Renal cortical epithelial cell (primary cell): ENCODE measurements at regions not wholly inside any gene's neighbourhood (a gene's known extent, or its start where the extent isn't known, plus 50 kb on each side); places are given as distances from the start of the nearest gene placed in this dataset.

ENCODE experiments used
- DNase-seq: peaks from one replicate; pipeline ENCODE4 v3.0.0-alpha.2; 2011; ENCODE audit warnings: low read depth

- DNase-seq, result peak; percentile 18
Observed at GRCh38 chr4:121277194-121278105, 103.4 kb downstream of the QRFPR start.

DNA sequence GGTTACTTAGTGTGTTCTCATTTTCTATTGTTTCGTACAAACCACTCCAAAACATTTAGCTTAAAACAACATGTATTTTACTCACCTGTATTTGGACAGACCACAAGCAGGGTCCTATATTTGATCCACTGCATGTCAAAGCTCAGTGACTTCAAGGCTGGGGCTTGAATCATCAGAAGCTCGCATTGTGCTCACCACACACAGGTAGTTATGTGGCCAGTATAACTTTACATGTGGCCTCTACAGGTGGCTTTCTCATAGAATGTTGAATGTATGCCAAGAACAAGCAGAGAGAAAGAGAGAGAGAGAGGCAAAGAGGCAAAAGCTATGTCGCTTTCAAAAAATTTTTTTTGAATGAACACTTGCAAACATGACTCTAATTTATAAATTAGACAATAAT lies 107.6 kb downstream of the QRFPR start:
- no peak for DNase-seq

DNA sequence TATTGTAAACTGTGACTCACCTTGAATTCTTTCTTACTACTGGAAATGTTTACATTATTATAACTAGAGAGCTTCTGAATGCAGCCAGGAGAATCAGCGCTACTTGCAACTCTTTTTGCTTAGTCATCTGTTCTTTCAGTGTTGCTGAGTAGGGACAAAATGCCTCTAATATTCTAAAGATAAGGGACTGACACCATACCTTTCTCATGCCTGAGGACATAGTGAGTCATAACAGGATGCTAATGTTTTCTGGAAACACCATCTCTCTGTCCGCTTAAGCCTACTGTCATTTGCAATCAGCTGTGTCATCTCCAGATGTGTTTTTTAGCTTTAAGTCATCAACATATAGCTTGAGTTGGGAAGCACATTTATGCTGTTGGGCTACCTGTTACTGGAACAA lies 108.3 kb downstream of the QRFPR start:
- DNase-seq, result peak; percentile 30

- DNase-seq, result peak; percentile 13
Observed at GRCh38 chr4:121270389-121270788, 106.3 kb upstream of the TNIP3 start.

- no peak for DNase-seq
Observed at GRCh38 chr4:121269001-121269400, 104.9 kb upstream of the TNIP3 start.

DNA sequence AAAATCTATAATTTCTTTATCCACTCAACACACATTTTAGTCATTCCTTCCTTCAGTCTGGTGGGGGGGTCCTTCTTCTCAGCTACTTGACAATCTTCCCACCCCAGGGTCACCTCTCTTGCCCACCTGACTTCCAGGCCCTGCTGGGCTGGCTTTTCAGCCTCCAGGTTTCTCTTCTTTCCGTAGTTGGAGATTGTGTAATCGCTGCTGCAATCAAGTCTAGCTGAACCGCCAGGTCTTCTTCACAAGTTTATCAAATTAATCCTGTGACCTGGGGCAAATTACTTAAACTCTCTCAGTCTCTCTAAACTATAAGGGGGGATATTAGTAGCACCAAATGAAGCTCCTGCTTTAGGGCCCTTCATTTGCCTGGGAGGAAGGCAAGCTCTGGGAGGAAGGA lies 102.9 kb upstream of the TNIP3 start:
- no peak for DNase-seq

DNA sequence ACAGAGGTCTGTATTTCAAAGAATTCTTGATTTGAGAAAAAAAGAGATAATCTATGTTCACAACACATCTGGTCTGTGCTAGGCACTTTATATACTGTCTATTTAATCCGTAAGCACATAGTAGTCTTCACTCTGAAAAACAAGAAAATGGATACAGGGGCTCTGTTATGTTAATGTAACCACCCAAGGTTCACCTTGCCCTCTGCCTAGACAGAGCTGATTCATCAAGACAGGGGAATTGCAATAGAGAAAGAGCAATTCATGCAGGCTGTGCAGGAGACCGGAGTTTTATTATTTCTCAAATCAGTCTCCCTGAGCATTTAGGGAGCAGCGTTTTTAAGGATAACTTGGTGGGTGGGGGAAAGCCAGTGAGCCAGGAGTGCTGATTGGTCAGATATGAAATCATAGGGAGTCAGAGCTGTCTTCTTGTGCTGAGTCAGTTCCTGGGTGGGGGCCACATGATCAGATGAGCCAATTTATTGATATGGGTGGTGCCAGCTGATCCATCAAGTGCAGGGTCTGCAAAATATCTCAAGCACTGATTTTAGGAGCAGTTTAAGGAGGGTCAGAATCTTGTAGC lies 92.9 kb upstream of the TNIP3 start:
- peak; percentile 19 for DNase-seq

DNA sequence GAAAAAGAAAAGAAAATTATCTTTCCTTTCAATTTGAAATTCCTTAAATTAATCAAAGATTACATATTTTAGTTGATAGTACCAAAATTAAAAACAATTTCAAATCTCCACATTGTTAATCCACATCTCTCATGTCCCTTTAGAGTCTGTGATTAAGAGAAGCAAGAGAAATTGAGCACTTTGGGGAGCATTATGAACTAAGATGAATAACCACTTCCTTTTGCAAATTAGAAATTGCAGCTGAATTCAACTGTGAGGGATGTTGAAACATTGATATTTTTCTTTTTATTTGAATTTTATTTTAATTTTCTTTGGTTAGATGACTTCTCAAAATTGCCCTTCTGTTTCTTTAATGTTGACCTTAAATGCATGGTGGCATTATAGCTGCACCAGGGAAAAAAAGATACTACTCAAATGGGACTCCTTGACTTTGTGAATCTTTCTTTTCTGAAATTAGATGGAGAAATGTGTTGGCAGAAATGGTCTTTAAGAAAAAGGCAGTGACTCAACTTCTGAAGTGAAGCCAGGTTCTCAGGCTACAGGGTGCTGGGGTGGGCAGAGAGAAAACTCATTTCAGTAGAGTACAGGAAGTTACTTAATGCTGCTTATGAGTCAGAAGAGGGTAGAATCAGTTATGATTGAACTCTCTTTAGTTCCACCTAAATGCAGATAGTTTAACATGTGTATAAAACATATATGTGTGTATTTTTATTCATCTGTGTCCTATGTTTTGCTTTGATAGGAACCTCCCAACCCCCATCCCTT lies 92.0 kb upstream of the TNIP3 start:
- DNase-seq, result peak; percentile 94

DNA sequence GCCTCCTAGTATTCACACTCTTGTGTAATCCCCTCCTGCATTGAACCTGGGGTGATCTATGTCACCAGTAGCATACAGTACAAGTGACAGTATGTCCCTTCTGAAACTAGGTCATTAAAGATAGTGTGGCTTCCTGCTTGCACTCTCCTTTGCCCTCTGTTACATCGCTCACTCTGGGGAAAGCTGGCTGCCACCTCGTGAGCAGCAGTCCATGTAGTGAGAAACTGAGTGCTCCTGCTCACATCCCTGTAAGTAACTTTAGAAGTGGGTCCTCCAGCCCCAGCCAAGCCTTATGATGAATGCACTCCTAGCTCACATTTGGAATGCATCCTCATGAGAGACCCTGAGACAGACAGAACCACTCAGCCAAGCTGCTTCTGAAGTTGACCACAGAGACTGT lies 89.8 kb upstream of the TNIP3 start:
- DNase-seq, result no peak

- peak; percentile 65 for DNase-seq
Observed at GRCh38 chr4:121252224-121252806, 88.2 kb upstream of the TNIP3 start.

GRCh38 chr4:121248747-121249146 lies 84.6 kb upstream of the TNIP3 start:
- DNase-seq, result no peak

GRCh38 chr4:121246698-121247097 lies 82.6 kb upstream of the TNIP3 start:
- DNase-seq, result no peak

DNA sequence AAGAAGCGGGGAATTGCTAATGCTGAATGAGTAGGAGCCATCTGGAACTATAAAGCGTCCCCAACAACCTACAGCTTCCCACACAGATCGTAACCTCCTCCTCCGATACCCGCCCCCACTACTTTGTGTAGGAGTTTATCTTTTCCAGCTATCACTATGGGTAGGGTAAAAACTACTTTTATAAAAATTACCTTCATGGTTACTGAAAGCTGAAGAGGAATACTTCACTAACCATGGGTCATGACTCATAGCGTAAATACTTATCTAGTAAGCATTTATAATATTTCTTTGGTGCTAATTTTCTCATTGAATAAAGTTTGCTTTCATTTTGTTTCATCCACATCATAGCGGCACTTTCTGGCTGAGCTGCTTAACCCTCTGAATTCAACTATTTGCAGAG lies 79.4 kb upstream of the TNIP3 start:
- DNase-seq, result no peak

- DNase-seq, result no peak
Observed at GRCh38 chr4:121242188-121242750, 78.1 kb upstream of the TNIP3 start.

DNA sequence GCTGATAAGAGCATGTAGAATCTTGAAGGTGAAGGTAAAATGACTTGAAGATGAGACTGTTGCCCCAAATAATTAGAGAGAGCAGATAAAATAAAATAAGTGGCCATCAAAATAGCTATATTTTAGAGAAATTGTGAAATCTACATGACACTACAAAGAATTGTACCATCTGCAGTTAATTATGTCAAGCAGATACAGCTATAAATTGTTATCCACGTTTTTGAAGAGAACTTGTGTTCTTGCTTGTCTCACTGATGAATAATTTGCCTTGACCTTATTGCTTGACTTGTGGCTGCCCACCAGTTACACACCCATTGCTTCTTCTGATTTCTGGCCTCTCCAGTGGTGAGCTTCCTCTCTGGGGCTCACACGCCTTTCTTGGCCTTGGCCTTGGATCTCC lies 75.8 kb upstream of the TNIP3 start:
- DNase-seq, result no peak

- DNase-seq, result no peak
Observed at GRCh38 chr4:121238461-121238860, 74.3 kb upstream of the TNIP3 start.

DNA sequence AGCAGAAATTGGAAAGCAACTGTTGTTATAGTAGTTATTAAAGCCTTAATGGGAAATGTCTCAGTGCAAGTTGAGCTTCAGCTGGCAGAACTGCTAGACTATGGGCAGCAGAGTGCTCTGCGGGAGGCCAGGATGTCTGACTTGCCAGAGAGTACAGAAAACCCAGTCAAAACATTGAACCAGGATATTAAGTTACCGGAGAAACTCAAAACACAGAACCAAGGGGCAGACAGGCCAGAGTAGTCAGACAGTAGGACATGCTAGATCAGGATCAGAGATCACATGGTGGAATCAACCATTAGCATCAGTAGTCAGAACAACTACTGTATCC lies 72.9 kb upstream of the TNIP3 start:
- DNase-seq, result no peak

- DNase-seq, result no peak
Observed at GRCh38 chr4:121236353-121237068, 72.4 kb upstream of the TNIP3 start.

DNA sequence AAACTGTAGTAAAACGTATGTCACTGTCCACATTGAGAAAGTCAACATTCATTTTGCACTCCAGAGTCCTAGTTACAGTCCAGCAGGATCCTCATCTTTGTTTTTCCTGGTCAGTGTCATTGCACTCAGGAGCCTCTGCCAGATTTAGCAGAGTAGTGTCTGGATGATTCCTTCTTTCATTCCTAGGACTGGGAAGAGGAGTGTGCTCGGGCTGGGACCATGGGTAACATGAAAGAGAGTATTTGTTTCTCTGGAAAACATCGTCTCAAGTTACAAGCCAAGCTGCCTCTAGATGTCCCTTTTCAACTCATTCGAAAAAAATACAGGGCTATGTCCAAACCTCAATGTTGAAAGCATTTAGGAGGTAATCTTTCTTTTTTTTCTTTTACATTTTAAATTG lies 69.9 kb upstream of the TNIP3 start:
- no peak for DNase-seq

GRCh38 chr4:121229993-121230392 lies 65.9 kb upstream of the TNIP3 start:
- no peak for DNase-seq

- no peak for DNase-seq
Observed at GRCh38 chr4:121228848-121229247, 64.7 kb upstream of the TNIP3 start.
